OCI-M2 (cell line): ENCODE measurements at regions not wholly inside any gene's neighbourhood (a gene's known extent, or its start where the extent isn't known, plus 50 kb on each side); places are given as distances from the start of the nearest gene placed in this dataset.

Source experiments
- DNase-seq: peaks from one replicate; lab custom pipeline; 2025; ENCODE audit not compliant: unreplicated experiment; lab: John Stamatoyannopoulos, UW

GRCh38 chr10:83562381-83562780 is 576.9 kb upstream of the GHITM start:
- DNase-seq, result no peak

- no peak for DNase-seq
Observed at GRCh38 chr10:83564889-83565588, 574.3 kb upstream of the GHITM start.

GRCh38 chr10:83572036-83572435 is 567.3 kb upstream of the GHITM start:
- no peak for DNase-seq

GRCh38 chr10:83574770-83575169 is 564.5 kb upstream of the GHITM start:
- no peak for DNase-seq

- DNase-seq, result no peak
Observed at GRCh38 chr10:83577421-83577820, 561.9 kb upstream of the GHITM start.

GRCh38 chr10:83580373-83581012 is 558.8 kb upstream of the GHITM start:
- DNase-seq, result no peak

GRCh38 chr10:83582407-83583095 is 556.8 kb upstream of the GHITM start:
- DNase-seq, result no peak

GRCh38 chr10:83585686-83586085 is 553.6 kb upstream of the GHITM start:
- no peak for DNase-seq

GRCh38 chr10:83592337-83592935 is 546.9 kb upstream of the GHITM start:
- no peak for DNase-seq

GRCh38 chr10:83603708-83604107 is 535.6 kb upstream of the GHITM start:
- DNase-seq, result no peak

GRCh38 chr10:83605783-83606630 is 533.3 kb upstream of the GHITM start:
- DNase-seq, result no peak

- no peak for DNase-seq
Observed at GRCh38 chr10:83607959-83608745, 531.2 kb upstream of the GHITM start.

- no peak for DNase-seq
Observed at GRCh38 chr10:83612050-83612449, 527.3 kb upstream of the GHITM start.

- no peak for DNase-seq
Observed at GRCh38 chr10:83612746-83613145, 526.6 kb upstream of the GHITM start.

- no peak for DNase-seq
Observed at GRCh38 chr10:83617172-83617571, 522.1 kb upstream of the GHITM start.

- no peak for DNase-seq
Observed at GRCh38 chr10:83617692-83618545, 521.4 kb upstream of the GHITM start.

GRCh38 chr10:83625831-83626360 is 513.4 kb upstream of the GHITM start:
- no peak for DNase-seq

GRCh38 chr10:83632701-83633100 is 506.6 kb upstream of the GHITM start:
- no peak for DNase-seq

GRCh38 chr10:83633547-83633946 is 505.8 kb upstream of the GHITM start:
- DNase-seq, result no peak
